HG02852 (cell line): ENCODE measurements at regions not wholly inside any gene's neighbourhood (a gene's known extent, or its start where the extent isn't known, plus 50 kb on each side); places are given as distances from the start of the nearest gene placed in this dataset.
"Not testable (repeated sequence)": the region's sequence is repeated elsewhere in the genome, so short reads cannot be mapped to it uniquely, and the experiment has no call there.

Source experiments
- ATAC-seq: cut with Tn5 transposase; IDR thresholded peaks from one replicate; pipeline ENCODE4 v1.9.1; 2021; ENCODE audit warnings: mild to moderate bottlenecking, moderate library complexity; ENCODE audit not compliant: unreplicated experiment

DNA sequence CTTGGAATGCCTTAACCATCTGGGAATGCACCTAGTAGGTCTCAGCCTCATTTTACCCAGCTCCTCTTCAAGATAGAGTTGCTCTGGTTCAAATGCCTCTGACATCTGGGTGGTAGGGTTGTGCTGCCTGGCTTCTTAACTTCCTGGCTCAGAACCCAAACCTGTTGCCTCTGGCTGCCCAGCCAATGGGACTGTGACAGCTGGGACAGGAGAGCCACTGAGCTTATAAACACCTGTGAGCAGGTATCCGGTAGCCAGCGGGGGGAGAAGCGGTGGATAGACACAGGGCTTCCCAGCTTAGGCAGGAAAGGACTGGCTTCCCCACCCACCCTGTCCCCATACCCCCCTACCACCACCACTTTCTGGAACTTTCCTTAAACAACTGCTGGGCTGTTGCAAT, 115.8 kb upstream of the CARD11 start:
- no peak for ATAC-seq

- ATAC-seq: not testable (repeated sequence)
These were observed 116.3 kb upstream of the CARD11 start for GRCh38 chr7:3159926-3160325.

- no peak for ATAC-seq
These were observed 118.6 kb upstream of the CARD11 start for GRCh38 chr7:3162289-3162688.

GRCh38 chr7:3162798-3163197, 119.1 kb upstream of the CARD11 start:
- not testable (repeated sequence) for ATAC-seq

DNA sequence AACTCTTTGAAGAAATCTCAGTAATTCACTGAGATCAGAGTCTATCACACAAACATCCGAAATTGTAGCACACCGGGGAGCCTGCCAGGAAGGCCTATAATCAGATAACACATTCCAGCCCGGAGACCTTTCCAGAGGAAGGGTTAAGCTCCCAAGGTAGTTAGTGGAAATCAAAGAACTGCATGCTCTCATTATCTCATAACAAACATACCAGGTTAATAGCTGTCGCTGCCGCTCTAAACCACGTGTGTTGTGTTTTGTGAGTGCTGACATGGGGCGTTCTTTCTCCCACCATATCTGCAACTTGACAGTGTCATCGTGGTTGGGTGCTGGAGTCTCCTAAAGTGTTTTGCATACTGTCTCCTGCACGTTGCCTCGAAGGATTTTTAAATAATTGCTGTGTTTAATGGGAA, 120.7 kb upstream of the CARD11 start:
- no peak for ATAC-seq

DNA sequence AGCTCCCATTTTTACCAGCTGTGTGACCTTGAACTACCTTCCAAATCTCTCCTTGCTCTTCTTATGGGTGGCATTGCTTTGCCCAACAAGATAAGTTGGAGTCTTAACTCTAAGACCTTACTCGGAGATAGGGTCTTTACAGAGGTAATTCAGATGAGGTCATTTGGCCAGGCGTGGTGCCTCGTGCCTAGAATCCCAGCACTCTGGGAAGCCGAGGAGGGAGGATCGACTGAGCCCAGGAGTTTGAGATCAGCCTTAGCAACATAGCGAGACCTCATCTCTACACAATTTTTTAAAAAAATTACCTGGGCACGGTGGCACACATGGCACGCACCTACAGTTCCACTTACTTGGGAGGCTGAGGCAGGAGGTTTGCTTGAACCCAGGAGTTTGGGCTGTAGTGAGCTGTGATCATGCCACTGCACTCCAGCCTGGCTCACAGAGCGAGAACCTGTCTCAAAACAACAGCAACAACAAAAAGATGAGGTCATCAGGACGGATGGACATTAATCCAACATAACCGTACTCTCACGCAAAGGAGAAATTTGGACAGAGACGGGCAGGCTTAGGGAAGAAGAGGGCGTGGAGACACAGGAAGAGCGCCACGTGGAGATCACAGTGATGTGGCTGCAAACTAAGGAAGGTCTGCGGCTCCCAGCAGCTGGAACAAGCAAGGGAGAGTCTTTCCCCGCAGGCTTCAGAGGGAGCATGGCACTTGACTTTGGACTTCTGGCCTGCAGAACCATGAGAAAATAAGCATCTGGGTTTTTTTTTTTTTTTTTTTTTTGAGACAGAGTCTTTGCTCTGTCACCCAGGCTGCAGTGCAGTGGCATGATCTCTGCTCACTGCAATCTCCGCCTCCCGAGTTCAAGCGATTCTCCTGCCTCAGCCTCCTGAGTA, 122.3 kb upstream of the CARD11 start:
- ATAC-seq: no peak

- ATAC-seq: no peak
These were observed 123.9 kb upstream of the CARD11 start for GRCh38 chr7:3167551-3167950.

- ATAC-seq: no peak
These were observed 124.7 kb upstream of the CARD11 start for GRCh38 chr7:3168370-3168769.

- no peak for ATAC-seq
These were observed 125.2 kb upstream of the CARD11 start for GRCh38 chr7:3168869-3169268.

- no peak for ATAC-seq
These were observed 128.2 kb upstream of the SDK1 start for GRCh38 chr7:3172768-3173280.

- no peak for ATAC-seq
These were observed 126.4 kb upstream of the SDK1 start for GRCh38 chr7:3174515-3175284.

DNA sequence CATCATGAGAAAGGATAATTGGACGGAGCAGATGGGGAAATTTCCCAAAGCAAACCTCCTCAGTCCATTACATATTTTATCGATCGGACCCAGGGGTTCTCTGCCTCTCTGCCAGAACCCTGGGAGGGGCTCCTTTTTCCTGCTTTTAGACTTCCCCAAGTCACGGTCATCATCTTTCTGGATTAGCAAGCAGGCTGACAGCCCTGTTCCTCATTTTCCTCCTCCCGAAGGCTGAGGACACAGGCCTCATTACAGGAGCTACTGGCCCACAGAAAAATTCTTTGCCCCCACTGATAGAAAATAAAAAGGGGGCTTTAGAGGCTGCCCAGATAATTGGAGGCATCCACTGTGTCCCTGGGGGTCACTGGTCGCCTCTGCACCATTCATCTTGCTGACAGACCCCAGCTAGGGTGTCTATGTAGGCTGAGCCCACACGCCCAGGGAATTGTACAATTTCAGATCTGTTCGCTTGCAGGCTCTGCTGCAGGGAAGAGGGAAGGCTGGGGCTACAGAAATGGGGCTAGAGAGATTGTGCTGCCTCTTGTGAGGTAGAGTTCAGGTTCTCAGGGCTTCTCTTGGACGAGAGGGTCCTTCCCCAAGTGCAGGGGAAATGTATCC, 125.7 kb upstream of the SDK1 start:
- no peak for ATAC-seq

- ATAC-seq: no peak
These were observed 124.7 kb upstream of the SDK1 start for GRCh38 chr7:3176112-3177000.

- ATAC-seq: no peak
These were observed 123.8 kb upstream of the SDK1 start for GRCh38 chr7:3177271-3177670.

DNA sequence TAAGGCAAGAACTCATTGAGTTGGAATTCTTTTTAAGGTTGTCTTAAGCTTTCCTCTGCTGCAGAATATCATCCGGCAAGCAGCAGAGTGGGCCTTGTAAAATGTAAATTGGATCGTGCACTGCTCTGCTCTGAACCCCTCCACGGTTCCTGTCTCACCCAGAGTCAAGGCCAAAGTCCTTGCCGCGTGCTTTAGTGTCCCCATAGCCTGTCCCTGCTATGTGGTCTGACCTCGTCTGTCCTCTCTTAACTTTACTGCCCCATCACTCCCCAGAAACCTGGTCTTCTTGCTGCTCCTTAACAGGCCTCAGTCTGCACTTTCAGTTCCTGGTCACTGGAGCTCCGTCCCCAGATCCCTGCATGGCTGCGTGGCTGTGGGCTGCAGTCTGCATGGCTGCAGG, 121.6 kb upstream of the SDK1 start:
- ATAC-seq: no peak

DNA sequence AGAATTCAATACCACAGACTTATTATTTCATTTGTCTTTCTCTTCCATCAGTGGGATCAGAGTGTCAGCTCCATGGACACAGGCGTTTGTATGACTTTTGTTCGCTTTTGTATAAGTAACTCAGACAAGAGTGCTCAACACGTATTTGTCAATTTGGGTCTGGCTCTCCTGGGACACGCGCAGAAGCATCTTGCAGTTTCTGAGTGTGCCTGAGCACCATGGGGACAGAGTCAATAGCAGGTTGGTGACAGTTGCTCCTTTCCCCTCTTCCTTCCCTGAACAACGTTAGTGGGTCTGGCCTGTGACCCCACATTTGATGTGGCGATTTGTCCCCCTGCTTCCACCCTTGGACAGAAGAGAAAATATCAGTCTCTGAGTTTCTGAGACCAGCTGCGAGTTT, 120.4 kb upstream of the SDK1 start:
- no peak for ATAC-seq

- ATAC-seq: not testable (repeated sequence)
These were observed 119.0 kb upstream of the SDK1 start for GRCh38 chr7:3182055-3182454.

- ATAC-seq: no peak
These were observed 113.5 kb upstream of the SDK1 start for GRCh38 chr7:3187444-3188040.

GRCh38 chr7:3188946-3189345, 112.1 kb upstream of the SDK1 start:
- ATAC-seq: no peak

GRCh38 chr7:3191548-3191947, 109.5 kb upstream of the SDK1 start:
- no peak for ATAC-seq
